ENCODE measurements at regions not wholly inside any gene's neighbourhood (a gene's known extent, or its start where the extent isn't known, plus 50 kb on each side); places are given as distances from the start of the nearest gene placed in this dataset.

GRCh38 chr4:19539201-19539600, 712.5 kb upstream of the SLIT2 start:
- H3K27me3 ChIP-seq (ENCODE audit: control insufficient read depth, insufficient read depth, low read length): no peaks in the 10 kb centered on the region
- DNase-seq (no peak), FAIRE-seq (no peak)
- TF ChIP-seq CTCF (IDR thresholded peaks at IDR 0.05; ENCODE audit: borderline replicate concordance, extremely low read depth, insufficient read depth): no peak
- no peaks in the 10 kb centered on the region for H3K4me1 ChIP-seq (ENCODE audit: control insufficient read depth in 2 of 3, insufficient read depth in 2 of 3, low read depth in 1 of 3, low read length in 3 of 3)
- no peak overlapping the region for H3K4me3 ChIP-seq (ENCODE audit: low read length in 3 of 3)
- no peaks in the 10 kb centered on the region for H3K36me3 ChIP-seq (ENCODE audit: control insufficient read depth in 2 of 3, insufficient read depth in 3 of 3, low read length in 3 of 3)
- intact Hi-C loops (cut with DNase I): no loop called here
- no peak overlapping the region for H3K27ac ChIP-seq (ENCODE audit: low read depth in 2 of 2, low read length in 2 of 2)
- no peak overlapping the region for H3K9ac ChIP-seq (ENCODE audit: low read length in 3 of 3)
- no peaks in the 10 kb centered on the region for H3K9me3 ChIP-seq (ENCODE audit: control insufficient read depth in 2 of 3, insufficient read depth in 1 of 3, low read length in 3 of 3)

GRCh38 chr4:19534159-19534558, 717.5 kb upstream of the SLIT2 start:
- TF ChIP-seq CTCF (IDR thresholded peaks at IDR 0.05; ENCODE audit: borderline replicate concordance, extremely low read depth, insufficient read depth): no peak
- Histone ChIP-seq H3K27ac (ENCODE audit: low read depth in 2 of 2, low read length in 2 of 2) (no peak overlapping the region), H3K36me3 (ENCODE audit: control insufficient read depth in 2 of 3, insufficient read depth in 3 of 3, low read length in 3 of 3) (no peaks in the 10 kb centered on the region), H3K9me3 (ENCODE audit: control insufficient read depth in 2 of 3, insufficient read depth in 1 of 3, low read length in 3 of 3) (no peaks in the 10 kb centered on the region), H3K4me3 (ENCODE audit: low read length in 3 of 3) (no peak overlapping the region), H3K4me1 (ENCODE audit: control insufficient read depth in 2 of 3, insufficient read depth in 2 of 3, low read depth in 1 of 3, low read length in 3 of 3) (no peaks in the 10 kb centered on the region), H3K27me3 (ENCODE audit: control insufficient read depth, insufficient read depth, low read length) (no peaks in the 10 kb centered on the region), H3K9ac (ENCODE audit: low read length in 3 of 3) (no peak overlapping the region)
- intact Hi-C loops (cut with DNase I): no loop called here
- peak in 2 of 5 donors; percentile 22 to 62 for DNase-seq
- FAIRE-seq: no peak

GRCh38 chr4:19531906-19532848, 719.5 kb upstream of the SLIT2 start:
- peaks cover 0 to 3% (median 0%) of the 10 kb centered on the region in 3 donors for H3K9me3 ChIP-seq (ENCODE audit: control insufficient read depth in 2 of 3, insufficient read depth in 1 of 3, low read length in 3 of 3)
- DNase-seq: peak in 3 of 5 donors; percentile 25 to 56 (median 33)
- no peak overlapping the region for H3K4me3 ChIP-seq (ENCODE audit: low read length in 3 of 3)
- H3K27me3 ChIP-seq (ENCODE audit: control insufficient read depth, insufficient read depth, low read length): no peaks in the 10 kb centered on the region
- TF ChIP-seq CTCF (IDR thresholded peaks at IDR 0.05; ENCODE audit: borderline replicate concordance, extremely low read depth, insufficient read depth): no peak
- no peaks in the 10 kb centered on the region for H3K4me1 ChIP-seq (ENCODE audit: control insufficient read depth in 2 of 3, insufficient read depth in 2 of 3, low read depth in 1 of 3, low read length in 3 of 3)
- FAIRE-seq: no peak
- H3K27ac ChIP-seq (ENCODE audit: low read depth in 2 of 2, low read length in 2 of 2): no peak overlapping the region
- no peak overlapping the region for H3K9ac ChIP-seq (ENCODE audit: low read length in 3 of 3)
- intact Hi-C loops (cut with DNase I): no loop called here
- no peaks in the 10 kb centered on the region for H3K36me3 ChIP-seq (ENCODE audit: control insufficient read depth in 2 of 3, insufficient read depth in 3 of 3, low read length in 3 of 3)

Data from kidney (tissue), 13 donors.